Calu3 (cell line): ENCODE measurements at regions not wholly inside any gene's neighbourhood (a gene's known extent, or its start where the extent isn't known, plus 50 kb on each side); places are given as distances from the start of the nearest gene placed in this dataset.
A peak's percentile ranks its signal among the peaks of the same experiment; 100 is the strongest.

Source experiments
- BruUV-seq: library from RNA; stranded (reverse); fragments of 400-500 nt; replicated peaks from 2 replicates; lab custom pipeline; 2021; lab: Mats Ljungman, UMichigan
- CTCF ChIA-PET: fragments of 300-600 bp; sonication (Branson Sonifier 250); formaldehyde crosslinking; loops from one replicate; lab custom pipeline; 2022; ENCODE audit warnings: antibody characterized with exemption; lab: Charles Lee
- DNase-seq: peaks from one replicate; pipeline ENCODE4 v3.0.0; 2022
- H3K27ac Mint-ChIP-seq: one replicate; pipeline ENCODE4 v1.8.0; 2022; ENCODE audit warnings: mixed read lengths; ENCODE audit not compliant: unreplicated experiment
- H3K27me3 Mint-ChIP-seq: one replicate; pipeline ENCODE4 v1.8.0; 2022; ENCODE audit warnings: mixed read lengths; ENCODE audit not compliant: unreplicated experiment
- H3K36me3 Mint-ChIP-seq: one replicate; pipeline ENCODE4 v1.8.0; 2022; ENCODE audit warnings: mild to moderate bottlenecking, moderate library complexity, mixed read lengths; ENCODE audit not compliant: insufficient read depth, unreplicated experiment
- H3K4me1 Mint-ChIP-seq: one replicate; pipeline ENCODE4 v1.8.0; 2022; ENCODE audit warnings: mild to moderate bottlenecking, low read depth, mixed read lengths; ENCODE audit not compliant: unreplicated experiment
- H3K4me3 Mint-ChIP-seq: one replicate; pipeline ENCODE4 v1.8.0; 2022; ENCODE audit warnings: mild to moderate bottlenecking, low read depth, moderate library complexity, mixed read lengths; ENCODE audit not compliant: unreplicated experiment
- H3K9me3 Mint-ChIP-seq: one replicate; pipeline ENCODE4 v1.8.0; 2022; ENCODE audit warnings: low read depth, mixed read lengths; ENCODE audit not compliant: unreplicated experiment
- CTCF ChIP-seq: fragments of 200-600 bp; IDR thresholded peaks from one replicate; pipeline ENCODE4 v1.8.0; 2022; ENCODE audit warnings: antibody characterized with exemption; ENCODE audit not compliant: unreplicated experiment
- intact Hi-C: fragments of 100-400 bp; cut with micrococcal nuclease; formaldehyde crosslinking; loops from one replicate; pipeline ENCODE4 v1.10.0; 2022; ENCODE audit not compliant: unreplicated experiment

GRCh38 chr12:75714462-75715322, 203.3 kb upstream of the KRR1 start:
- Mint-ChIP-seq H3K27ac (peak overlapping the region; percentile 91), H3K4me1 (peaks cover 54% of the 10 kb centered on the region), H3K36me3 (peaks cover 8% of the 10 kb centered on the region), H3K27me3 (no peaks in the 10 kb centered on the region), H3K4me3 (no peak overlapping the region), H3K9me3 (no peaks in the 10 kb centered on the region)
- intact Hi-C loops: loop anchor here (5.0 kb wide), 4 partner anchors 72 to 218 kb away; no protein-coding TSS in a partner anchor
- BruUV-seq: no TSS peak
- CTCF ChIA-PET: interaction anchor here (1.0 kb wide), 1 partner anchor 50 kb away, joined by 3 read pairs; no protein-coding TSS in a partner anchor
- TF ChIP-seq CTCF: no peak
- no peak for DNase-seq

GRCh38 chr12:75713434-75713833, 202.0 kb upstream of the KRR1 start:
- Mint-ChIP-seq H3K9me3 (no peaks in the 10 kb centered on the region), H3K36me3 (peaks cover 8% of the 10 kb centered on the region), H3K4me3 (no peak overlapping the region), H3K4me1 (peaks cover 66% of the 10 kb centered on the region), H3K27me3 (no peaks in the 10 kb centered on the region), H3K27ac (peak overlapping the region; percentile 91)
- no TSS peak for BruUV-seq
- TF ChIP-seq CTCF: no peak
- intact Hi-C loops: loop anchor here (5.0 kb wide), 4 partner anchors 71 to 219 kb away; no protein-coding TSS in a partner anchor
- CTCF ChIA-PET: interaction anchor here (1.4 to 1.6 kb wide), 2 partner anchors 8 to 78 kb away, joined by 3 to 4 read pairs; no protein-coding TSS in a partner anchor
- no peak for DNase-seq

GRCh38 chr12:75712223-75712622, 200.8 kb upstream of the KRR1 start:
- BruUV-seq: no TSS peak
- H3K4me1 Mint-ChIP-seq: peaks cover 74% of the 10 kb centered on the region
- H3K36me3 Mint-ChIP-seq: peaks cover 8% of the 10 kb centered on the region
- CTCF ChIA-PET: interaction anchor here (0.7 to 1.8 kb wide), 10 partner anchors 9 to 1088 kb away, joined by 3 to 5 read pairs (median 4); no protein-coding TSS in a partner anchor
- DNase-seq: peak; percentile 51
- no peaks in the 10 kb centered on the region for H3K9me3 Mint-ChIP-seq
- no peaks in the 10 kb centered on the region for H3K27me3 Mint-ChIP-seq
- H3K4me3 Mint-ChIP-seq: no peak overlapping the region
- intact Hi-C loops: loop anchor here (5.0 kb wide), 4 partner anchors 70 to 220 kb away; no protein-coding TSS in a partner anchor
- peak overlapping the region; percentile 91 for H3K27ac Mint-ChIP-seq
- no peak for TF ChIP-seq CTCF

GRCh38 chr12:75711271-75711670, 199.9 kb upstream of the KRR1 start:
- Mint-ChIP-seq H3K9me3 (no peaks in the 10 kb centered on the region), H3K4me1 (peaks cover 83% of the 10 kb centered on the region), H3K36me3 (peaks cover 8% of the 10 kb centered on the region), H3K4me3 (no peak overlapping the region), H3K27ac (peak overlapping the region; percentile 91), H3K27me3 (no peaks in the 10 kb centered on the region)
- intact Hi-C loops: loop anchor here (2.0 to 5.0 kb wide), 5 partner anchors 50 to 221 kb away; no protein-coding TSS in a partner anchor
- no peak for TF ChIP-seq CTCF
- CTCF ChIA-PET: interaction anchor here (1.1 to 1.8 kb wide), 2 partner anchors 12 to 140 kb away, joined by 3 to 4 read pairs; no protein-coding TSS in a partner anchor
- DNase-seq: no peak
- no TSS peak for BruUV-seq
